ENCODE measurements at regions not wholly inside any gene's neighbourhood (a gene's known extent, or its start where the extent isn't known, plus 50 kb on each side); places are given as distances from the start of the nearest gene placed in this dataset.

- TF ChIP-seq CREB5 (CRISPR knock-in tag; IDR thresholded peaks at IDR 0.05; ENCODE audit: low read depth) = peak; percentile 93
- 0 out of 2 replicates have a peak, but pooled peaks have one; percentile 76 for TF ChIP-seq CSDC2 (CRISPR knock-in tag; IDR thresholded peaks at IDR 0.05)
- TF ChIP-seq ZC3H10 (CRISPR knock-in tag; IDR thresholded peaks at IDR 0.05) = 0 out of 2 replicates have a peak, but pooled peaks have one; percentile 63
- 0 out of 2 replicates have a peak, but pooled peaks have one; percentile 41 for TF ChIP-seq CSRNP3 (CRISPR knock-in tag; IDR thresholded peaks at IDR 0.05)
- no peak; the same call in 1 of the 2 replicates for TF ChIP-seq TSHZ2 (CRISPR knock-in tag; IDR thresholded peaks at IDR 0.05)
- TF ChIP-seq POU6F1 (CRISPR knock-in tag; IDR thresholded peaks at IDR 0.05; ENCODE audit: borderline replicate concordance, low read depth) = no peak; the same call in 1 of the 2 replicates
- 0 out of 2 replicates have a peak, but pooled peaks have one; percentile 13 for TF ChIP-seq RARB (CRISPR knock-in tag; IDR thresholded peaks at IDR 0.05)
- no peak; the same call in 1 of the 2 replicates for TF ChIP-seq ZNF8 (CRISPR knock-in tag; IDR thresholded peaks at IDR 0.05)
- TF ChIP-seq TOX (CRISPR knock-in tag; IDR thresholded peaks at IDR 0.05; ENCODE audit: borderline replicate concordance) = peak; percentile 82; the same call in 1 of the 2 replicates
- peak; percentile 59; the same call in 1 of the 2 replicates for TF ChIP-seq SNAI2 (CRISPR knock-in tag; IDR thresholded peaks at IDR 0.05)
- TF ChIP-seq ISL1 (CRISPR knock-in tag; IDR thresholded peaks at IDR 0.05) = peak; percentile 97
- ATAC-seq = peak; percentile 94
These were observed 592.2 kb upstream of the SYT4 start for GRCh38 chr18:43869451-43870008.

- no peak for ATAC-seq
- TF ChIP-seq TCF4 (CRISPR knock-in tag; IDR thresholded peaks at IDR 0.05; ENCODE audit: borderline replicate concordance) (no peak), CSRNP3 (CRISPR knock-in tag; IDR thresholded peaks at IDR 0.05) (no peak), PPARA (CRISPR knock-in tag; IDR thresholded peaks at IDR 0.05; ENCODE audit: borderline replicate concordance) (no peak), ZNF70 (CRISPR knock-in tag; IDR thresholded peaks at IDR 0.05) (no peak), OSR1 (CRISPR knock-in tag; IDR thresholded peaks at IDR 0.05) (no peak), BACH2 (CRISPR knock-in tag; IDR thresholded peaks at IDR 0.05; ENCODE audit: borderline replicate concordance) (no peak), ZFP3 (CRISPR knock-in tag; IDR thresholded peaks at IDR 0.05) (no peak), TOX (CRISPR knock-in tag; IDR thresholded peaks at IDR 0.05; ENCODE audit: borderline replicate concordance) (no peak), ZFP30 (CRISPR knock-in tag; IDR thresholded peaks at IDR 0.05) (no peak)
These were observed 593.3 kb upstream of the SYT4 start for GRCh38 chr18:43870626-43871025.

- ATAC-seq = peak; percentile 7; the same call in 2 of the 3 replicates
- TF ChIP-seq ARNTL (CRISPR knock-in tag; IDR thresholded peaks at IDR 0.05; ENCODE audit: borderline replicate concordance, low read depth) = no peak
- TF ChIP-seq PATZ1 (CRISPR knock-in tag; IDR thresholded peaks at IDR 0.05; ENCODE audit: borderline replicate concordance) = no peak
- no peak for TF ChIP-seq SNAI2 (CRISPR knock-in tag; IDR thresholded peaks at IDR 0.05)
- no peak for TF ChIP-seq CSRNP3 (CRISPR knock-in tag; IDR thresholded peaks at IDR 0.05)
- no peak for TF ChIP-seq CREB5 (CRISPR knock-in tag; IDR thresholded peaks at IDR 0.05; ENCODE audit: low read depth)
These were observed 598.2 kb upstream of the SYT4 start for GRCh38 chr18:43875511-43875910.

All from SK-N-SH treated with all-trans-retinoic acid at 6 μM for 48 hours (cell line).